Caki2 (cell line): ENCODE measurements at regions not wholly inside any gene's neighbourhood (a gene's known extent, or its start where the extent isn't known, plus 50 kb on each side); places are given as distances from the start of the nearest gene placed in this dataset.
"Not testable (repeated sequence)": the region's sequence is repeated elsewhere in the genome, so short reads cannot be mapped to it uniquely, and the experiment has no call there.

Experiments
- DNase-seq: peaks from one replicate; pipeline ENCODE4 v3.0.0-alpha.2; 2015; ENCODE audit warnings: low read depth
- in situ Hi-C: cut with HindIII; loops from 2 replicates; pipeline ENCODE4 v1.10.0; 2016; ENCODE audit warnings: low sequenced_read_pairs, low pct_unique_long_range_greater_than_20kb, mixed read lengths

GRCh38 chr2:49403637-49404036, 249.3 kb upstream of the FSHR start:
- DNase-seq, result no peak
- in situ Hi-C loops, result no loop called here

- no peak for DNase-seq
- in situ Hi-C loops, result no loop called here
These were observed 225.1 kb upstream of the FSHR start for GRCh38 chr2:49379406-49379805.

GRCh38 chr2:49371128-49371701, 216.9 kb upstream of the FSHR start:
- in situ Hi-C loops, result no loop called here
- DNase-seq, result no peak

GRCh38 chr2:49369650-49370049, 215.3 kb upstream of the FSHR start:
- DNase-seq, result no peak
- in situ Hi-C loops, result no loop called here

- DNase-seq, result no peak
- in situ Hi-C loops, result no loop called here
These were observed 214.8 kb upstream of the FSHR start for GRCh38 chr2:49369101-49369500.

GRCh38 chr2:49367003-49367402, 212.7 kb upstream of the FSHR start:
- DNase-seq, result no peak
- in situ Hi-C loops, result no loop called here

GRCh38 chr2:49360407-49360767, 206.1 kb upstream of the FSHR start:
- in situ Hi-C loops, result no loop called here
- no peak for DNase-seq

GRCh38 chr2:49359721-49360406, 205.5 kb upstream of the FSHR start:
- DNase-seq, result no peak
- in situ Hi-C loops, result no loop called here

- in situ Hi-C loops, result no loop called here
- DNase-seq, result no peak
These were observed 201.3 kb upstream of the FSHR start for GRCh38 chr2:49355611-49356010.

GRCh38 chr2:49351560-49351959, 197.2 kb upstream of the FSHR start:
- in situ Hi-C loops, result no loop called here
- no peak for DNase-seq

- in situ Hi-C loops, result no loop called here
These were observed 189.3 kb upstream of the FSHR start for GRCh38 chr2:49343638-49344037.

GRCh38 chr2:49342156-49342555, 187.8 kb upstream of the FSHR start:
- DNase-seq, result no peak
- in situ Hi-C loops, result no loop called here

More at GRCh38 chr2:49343638-49344037, 189.3 kb upstream of the FSHR start:
- no peak for DNase-seq

GRCh38 chr2:49335546-49335945, 181.2 kb upstream of the FSHR start:
- in situ Hi-C loops, result no loop called here
- DNase-seq, result no peak

GRCh38 chr2:49332415-49332814, 178.1 kb upstream of the FSHR start:
- no peak for DNase-seq
- in situ Hi-C loops, result no loop called here

- DNase-seq, result no peak
- in situ Hi-C loops, result no loop called here
These were observed 164.2 kb upstream of the FSHR start for GRCh38 chr2:49318531-49318930.

- in situ Hi-C loops, result no loop called here
- peak; percentile 7 for DNase-seq
These were observed 155.1 kb upstream of the FSHR start for GRCh38 chr2:49309461-49309860.

GRCh38 chr2:49306925-49307324, 152.6 kb upstream of the FSHR start:
- in situ Hi-C loops, result no loop called here
- peak; percentile 8 for DNase-seq

GRCh38 chr2:49298693-49299092, 144.4 kb upstream of the FSHR start:
- in situ Hi-C loops, DNase-seq: not testable (repeated sequence)

GRCh38 chr2:49298230-49298629, 143.9 kb upstream of the FSHR start:
- in situ Hi-C loops, result no loop called here
- no peak for DNase-seq

- DNase-seq, result no peak
- in situ Hi-C loops, result no loop called here
These were observed 142.0 kb upstream of the FSHR start for GRCh38 chr2:49296107-49296867.
